WI38 (cell line): ENCODE measurements at regions not wholly inside any gene's neighbourhood (a gene's known extent, or its start where the extent isn't known, plus 50 kb on each side); places are given as distances from the start of the nearest gene placed in this dataset.

Experiments used
- H3K4me3 ChIP-seq: 2 replicates; pipeline ENCODE4 v1.5.1; 2011; ENCODE audit warnings: low read depth, mild to moderate bottlenecking, control low read depth, low read length
- TF ChIP-seq, protein P1 (sequence below): IDR thresholded peaks from 2 replicates; pipeline ENCODE4 v1.5.1; 2012; ENCODE audit warnings: low read depth, mild to moderate bottlenecking, control low read depth, low read length

DNA sequence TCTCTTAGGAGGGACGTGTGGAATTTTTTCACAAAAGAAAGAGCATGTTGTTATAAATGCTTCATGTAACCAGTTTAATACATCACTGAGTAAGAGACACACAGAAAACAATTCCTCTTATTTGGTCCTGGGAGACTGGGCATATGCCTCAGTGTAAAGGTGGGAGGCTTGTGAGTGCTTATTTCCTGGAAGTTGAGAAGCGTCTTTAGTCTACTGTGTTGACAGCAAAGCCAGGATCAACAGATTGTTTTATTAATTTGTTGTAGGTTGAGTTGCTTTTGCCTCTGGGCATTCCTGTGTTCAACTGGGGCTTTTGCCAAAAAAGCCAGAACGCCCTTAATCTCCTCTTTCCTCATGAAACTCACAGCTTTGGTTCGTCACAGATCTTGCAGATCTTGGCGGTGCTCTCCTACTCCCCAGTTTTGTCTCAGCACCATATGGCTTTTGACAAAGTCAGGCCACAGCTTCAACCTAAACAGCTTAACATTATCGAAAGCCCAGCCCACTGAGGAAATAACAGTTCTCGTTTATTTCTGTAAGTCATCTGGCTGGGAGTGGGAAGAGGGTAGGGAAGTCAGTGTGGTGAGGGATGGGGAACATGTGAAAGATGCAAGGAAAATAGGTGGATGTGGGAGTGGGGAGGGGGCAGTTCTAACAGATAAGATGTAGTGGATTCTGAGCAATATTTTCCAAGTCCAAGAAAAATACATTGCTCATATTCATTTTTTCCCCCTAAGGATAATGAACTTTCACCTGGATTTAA lies 227.2 kb downstream of the DACT1 start:
- TF ChIP-seq, protein P1, sequence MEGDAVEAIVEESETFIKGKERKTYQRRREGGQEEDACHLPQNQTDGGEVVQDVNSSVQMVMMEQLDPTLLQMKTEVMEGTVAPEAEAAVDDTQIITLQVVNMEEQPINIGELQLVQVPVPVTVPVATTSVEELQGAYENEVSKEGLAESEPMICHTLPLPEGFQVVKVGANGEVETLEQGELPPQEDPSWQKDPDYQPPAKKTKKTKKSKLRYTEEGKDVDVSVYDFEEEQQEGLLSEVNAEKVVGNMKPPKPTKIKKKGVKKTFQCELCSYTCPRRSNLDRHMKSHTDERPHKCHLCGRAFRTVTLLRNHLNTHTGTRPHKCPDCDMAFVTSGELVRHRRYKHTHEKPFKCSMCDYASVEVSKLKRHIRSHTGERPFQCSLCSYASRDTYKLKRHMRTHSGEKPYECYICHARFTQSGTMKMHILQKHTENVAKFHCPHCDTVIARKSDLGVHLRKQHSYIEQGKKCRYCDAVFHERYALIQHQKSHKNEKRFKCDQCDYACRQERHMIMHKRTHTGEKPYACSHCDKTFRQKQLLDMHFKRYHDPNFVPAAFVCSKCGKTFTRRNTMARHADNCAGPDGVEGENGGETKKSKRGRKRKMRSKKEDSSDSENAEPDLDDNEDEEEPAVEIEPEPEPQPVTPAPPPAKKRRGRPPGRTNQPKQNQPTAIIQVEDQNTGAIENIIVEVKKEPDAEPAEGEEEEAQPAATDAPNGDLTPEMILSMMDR = no peak
- no peak overlapping the region for H3K4me3 ChIP-seq

DNA sequence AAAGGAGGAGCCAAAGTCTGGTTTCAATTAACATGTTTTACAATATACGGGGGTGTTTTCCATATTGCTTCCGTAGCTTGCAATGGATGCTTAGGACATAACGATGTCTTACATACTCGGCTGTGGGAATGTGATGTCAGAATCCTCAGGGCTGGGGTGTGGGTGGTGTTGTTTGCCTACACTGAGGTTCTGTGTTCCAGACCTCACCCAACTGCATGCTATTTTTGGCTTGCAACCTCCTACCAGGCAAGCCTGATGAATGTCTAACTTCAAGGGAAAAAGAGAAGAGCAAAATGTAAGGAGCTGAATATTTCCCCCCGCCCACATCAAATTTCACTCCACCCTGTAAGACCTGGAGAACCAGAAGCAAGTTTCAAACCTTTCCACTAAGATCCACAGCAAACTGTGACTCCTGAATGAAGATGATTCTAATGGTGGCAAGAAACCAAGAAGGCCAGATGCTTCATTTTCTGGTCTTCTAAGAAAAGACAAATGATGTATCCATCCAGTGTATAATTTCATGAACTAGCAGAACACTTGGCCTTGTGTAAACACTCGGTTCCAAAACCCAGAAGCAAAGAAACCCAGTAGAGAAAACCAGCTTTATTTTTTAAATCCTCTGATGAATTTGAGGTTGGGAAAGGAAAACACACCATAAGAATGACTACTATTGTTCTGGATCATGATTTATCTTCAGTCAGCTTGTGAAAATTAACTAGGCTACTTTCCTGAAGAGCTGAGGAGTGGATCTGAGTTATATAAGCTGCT lies 227.9 kb downstream of the DACT1 start:
- TF ChIP-seq, protein P1 = no peak

DNA sequence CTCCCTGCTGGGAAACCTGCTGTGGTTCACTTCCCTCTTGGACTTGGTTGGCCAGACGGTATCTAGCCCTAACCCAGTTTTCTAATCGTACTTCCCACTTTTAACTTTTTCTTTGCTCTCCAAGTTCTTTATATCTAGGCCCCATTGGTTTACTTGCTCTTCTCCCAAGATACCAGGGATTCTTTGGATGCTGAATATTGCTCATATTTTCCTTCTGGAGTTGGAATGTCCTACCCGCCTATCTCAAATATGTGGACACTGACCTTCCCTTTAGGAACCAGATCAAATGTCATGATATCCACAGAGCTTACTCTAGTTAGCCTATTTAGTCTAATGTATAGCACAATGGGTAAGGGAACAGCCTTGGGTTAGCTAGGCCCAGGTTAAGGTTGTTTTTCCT lies 228.6 kb downstream of the DACT1 start:
- TF ChIP-seq, protein P1 = no peak
- no peak overlapping the region for H3K4me3 ChIP-seq

More for the DNA sequence above, 227.9 kb downstream of the DACT1 start:
- no peak overlapping the region for H3K4me3 ChIP-seq

DNA sequence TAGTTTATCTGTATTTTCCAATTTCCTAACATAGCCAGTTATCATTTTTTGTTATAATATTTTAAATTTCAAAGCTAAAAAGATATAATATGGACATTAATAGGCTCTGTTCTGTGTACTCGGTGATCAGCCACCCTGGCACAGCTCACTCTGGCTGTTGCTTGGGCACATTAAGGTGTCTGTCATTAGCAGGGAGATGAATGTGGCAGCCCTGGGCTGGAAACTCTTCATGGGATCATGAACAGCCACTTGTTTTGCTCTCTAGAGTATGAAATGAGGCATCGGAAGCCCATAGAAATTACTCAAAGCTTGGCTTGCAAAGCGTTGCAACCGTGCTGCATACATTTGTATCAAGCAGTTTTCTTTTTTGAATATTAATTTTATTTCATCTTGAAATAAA lies 233.2 kb downstream of the DACT1 start:
- no peak overlapping the region for H3K4me3 ChIP-seq
- TF ChIP-seq, protein P1 = no peak

DNA sequence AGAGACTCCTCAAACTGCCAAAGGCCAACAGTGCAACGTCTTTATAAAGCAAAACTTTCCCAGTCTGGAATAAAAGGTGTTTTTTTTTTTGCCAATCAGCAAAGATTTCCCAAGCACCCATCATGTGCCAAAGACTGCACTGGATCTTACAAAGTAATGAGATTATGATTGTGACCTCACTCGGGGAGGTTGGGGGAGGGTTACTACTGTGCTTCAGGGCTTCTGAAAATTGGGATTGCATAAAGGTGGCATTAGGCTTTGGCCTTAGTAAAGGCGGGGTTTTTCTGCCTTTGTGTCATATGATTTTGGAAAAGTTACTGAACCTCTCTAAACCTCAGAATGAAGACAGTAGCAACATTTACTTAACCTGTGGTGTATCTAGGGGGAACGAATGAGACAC lies 233.8 kb downstream of the DACT1 start:
- no peak overlapping the region for H3K4me3 ChIP-seq
- TF ChIP-seq, protein P1 = no peak

DNA sequence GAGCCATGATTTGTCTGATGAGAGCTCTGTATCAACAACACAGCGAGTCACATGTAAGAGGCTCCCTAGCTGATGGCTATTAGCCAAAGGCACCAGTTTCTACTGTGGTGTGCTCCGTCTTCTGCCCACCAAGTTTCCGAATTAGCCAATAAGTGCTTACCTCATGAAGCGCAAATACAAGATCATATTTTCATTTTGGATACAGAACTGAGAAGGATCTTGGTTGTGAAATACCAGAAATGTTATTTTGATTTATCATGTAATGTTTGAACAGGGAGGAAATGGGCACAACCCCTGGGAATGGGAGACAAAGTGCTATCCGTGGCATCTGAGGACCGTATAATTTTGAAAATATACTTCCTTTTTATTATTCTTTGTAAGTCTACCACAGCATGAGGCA lies 234.3 kb downstream of the DACT1 start:
- TF ChIP-seq, protein P1 = no peak
- H3K4me3 ChIP-seq = no peak overlapping the region
